Testis (tissue), 2 donors: ENCODE measurements at regions not wholly inside any gene's neighbourhood (a gene's known extent, or its start where the extent isn't known, plus 50 kb on each side); places are given as distances from the start of the nearest gene placed in this dataset.

Experiments used
- DNase-seq: peaks from one replicate; pipeline ENCODE4 v3.0.0-alpha.2; 2019
- H3K27ac ChIP-seq, 2 donors: fragments of 200-600 bp; sonication (generic); one replicate each; pipeline ENCODE4 v1.5.1; 2019
- H3K27me3 ChIP-seq: fragments of 200-600 bp; sonication (generic); one replicate; pipeline ENCODE4 v1.5.1; 2019
- H3K36me3 ChIP-seq: fragments of 200-600 bp; sonication (generic); one replicate; pipeline ENCODE4 v1.5.1; 2017; ENCODE audit warnings: low read depth; ENCODE audit errors: missing control alignments
- H3K4me1 ChIP-seq: fragments of 200-600 bp; sonication (generic); one replicate; pipeline ENCODE4 v1.5.1; 2019
- H3K4me3 ChIP-seq, 2 donors: fragments of 200-600 bp; sonication (generic); one replicate each; pipeline ENCODE4 v1.5.1; 2017 to 2019
- H3K9me3 ChIP-seq: fragments of 200-600 bp; sonication (generic); one replicate; pipeline ENCODE4 v1.5.1; 2017
- POLR2A ChIP-seq: fragments of 450-650 bp; IDR thresholded peaks from one replicate; pipeline ENCODE4 v1.6.1; 2017; ENCODE audit warnings: antibody characterized with exemption, mild to moderate bottlenecking, moderate library complexity
- WGBS, 2 donors: methylation state at CpG; one replicate each; pipeline ENCODE4 v1.1.5; 2018; 5-methylcytosine and 5-hydroxymethylcytosine counted together
- intact Hi-C: fragments of 100-400 bp; cut with DNase I; formaldehyde crosslinking; loops from one replicate; pipeline ENCODE4 v1.15.1; 2023; ENCODE audit warnings: low total_unique reads
- TF ChIP-seq, protein P1 (sequence below), 3 experiments: fragments of 450-650 bp in 2 of 3; fragments of 200-600 bp in 1 of 3; sonication (generic) in 1 of 3; IDR thresholded peaks; one replicate each; pipeline ENCODE4 v1.5.1; 2016 to 2019; ENCODE audit warnings: antibody characterized with exemption in 3 of 3, mild to moderate bottlenecking in 2 of 3, moderate library complexity in 1 of 3

GRCh38 chr4:112731715-112732114, 94.8 kb downstream of the LARP7 start:
- no peak overlapping the region for H3K4me3 ChIP-seq
- no peak for DNase-seq
- H3K36me3 ChIP-seq = no peaks in the 10 kb centered on the region
- H3K9me3 ChIP-seq = no peaks in the 10 kb centered on the region
- no peak for TF ChIP-seq POLR2A
- TF ChIP-seq, protein P1, sequence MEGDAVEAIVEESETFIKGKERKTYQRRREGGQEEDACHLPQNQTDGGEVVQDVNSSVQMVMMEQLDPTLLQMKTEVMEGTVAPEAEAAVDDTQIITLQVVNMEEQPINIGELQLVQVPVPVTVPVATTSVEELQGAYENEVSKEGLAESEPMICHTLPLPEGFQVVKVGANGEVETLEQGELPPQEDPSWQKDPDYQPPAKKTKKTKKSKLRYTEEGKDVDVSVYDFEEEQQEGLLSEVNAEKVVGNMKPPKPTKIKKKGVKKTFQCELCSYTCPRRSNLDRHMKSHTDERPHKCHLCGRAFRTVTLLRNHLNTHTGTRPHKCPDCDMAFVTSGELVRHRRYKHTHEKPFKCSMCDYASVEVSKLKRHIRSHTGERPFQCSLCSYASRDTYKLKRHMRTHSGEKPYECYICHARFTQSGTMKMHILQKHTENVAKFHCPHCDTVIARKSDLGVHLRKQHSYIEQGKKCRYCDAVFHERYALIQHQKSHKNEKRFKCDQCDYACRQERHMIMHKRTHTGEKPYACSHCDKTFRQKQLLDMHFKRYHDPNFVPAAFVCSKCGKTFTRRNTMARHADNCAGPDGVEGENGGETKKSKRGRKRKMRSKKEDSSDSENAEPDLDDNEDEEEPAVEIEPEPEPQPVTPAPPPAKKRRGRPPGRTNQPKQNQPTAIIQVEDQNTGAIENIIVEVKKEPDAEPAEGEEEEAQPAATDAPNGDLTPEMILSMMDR (IDR thresholded peaks at IDR 0.05) = no peak
- intact Hi-C loops = no loop called here
- H3K27me3 ChIP-seq = no peaks in the 10 kb centered on the region
- H3K4me1 ChIP-seq = no peaks in the 10 kb centered on the region
- H3K27ac ChIP-seq = no peak overlapping the region
- 98 to 100% methylated on average over 2 of the region's 2 CpGs for WGBS, 2 donors

- TF ChIP-seq, protein P1 (IDR thresholded peaks at IDR 0.05) = no peak
- no peak for TF ChIP-seq POLR2A
- Histone ChIP-seq H3K4me1 (no peaks in the 10 kb centered on the region), H3K27ac (no peak overlapping the region), H3K27me3 (no peaks in the 10 kb centered on the region), H3K9me3 (no peaks in the 10 kb centered on the region), H3K4me3 (no peak overlapping the region), H3K36me3 (no peaks in the 10 kb centered on the region)
- WGBS, 2 donors = 67 to 93% methylated on average over 2 of the region's 2 CpGs
- intact Hi-C loops = no loop called here
- DNase-seq = no peak
These were observed 95.2 kb downstream of the LARP7 start for GRCh38 chr4:112732142-112732541.

GRCh38 chr4:112735474-112735951, 98.6 kb downstream of the LARP7 start:
- no peaks in the 10 kb centered on the region for H3K9me3 ChIP-seq
- TF ChIP-seq, protein P1 (IDR thresholded peaks at IDR 0.05) = no peak
- no peak for TF ChIP-seq POLR2A
- H3K36me3 ChIP-seq = no peaks in the 10 kb centered on the region
- H3K4me1 ChIP-seq = no peaks in the 10 kb centered on the region
- intact Hi-C loops = no loop called here
- H3K27ac ChIP-seq = no peak overlapping the region
- H3K4me3 ChIP-seq = no peak overlapping the region
- DNase-seq = no peak
- H3K27me3 ChIP-seq = no peaks in the 10 kb centered on the region

GRCh38 chr4:112736718-112737135, 99.8 kb downstream of the LARP7 start:
- 87 to 100% methylated on average over 1 of the region's 1 CpG for WGBS, 2 donors
- no peaks in the 10 kb centered on the region for H3K9me3 ChIP-seq
- no peak overlapping the region for H3K4me3 ChIP-seq
- TF ChIP-seq, protein P1 (IDR thresholded peaks at IDR 0.05) = no peak
- TF ChIP-seq POLR2A = no peak
- no peak for DNase-seq
- H3K27ac ChIP-seq = no peak overlapping the region
- H3K27me3 ChIP-seq = no peaks in the 10 kb centered on the region
- intact Hi-C loops = no loop called here
- H3K36me3 ChIP-seq = no peaks in the 10 kb centered on the region
- no peaks in the 10 kb centered on the region for H3K4me1 ChIP-seq

GRCh38 chr4:112739442-112739841, 102.5 kb downstream of the LARP7 start:
- Histone ChIP-seq H3K27ac (no peak overlapping the region), H3K4me3 (no peak overlapping the region), H3K4me1 (no peaks in the 10 kb centered on the region), H3K9me3 (no peaks in the 10 kb centered on the region), H3K36me3 (no peaks in the 10 kb centered on the region), H3K27me3 (no peaks in the 10 kb centered on the region)
- intact Hi-C loops = no loop called here
- WGBS, 2 donors = 79 to 88% methylated on average over 8 of the region's 8 CpGs
- no peak for DNase-seq
- TF ChIP-seq POLR2A = no peak
- TF ChIP-seq, protein P1 (IDR thresholded peaks at IDR 0.05) = no peak
